ENCODE measurements at regions not wholly inside any gene's neighbourhood (a gene's known extent, or its start where the extent isn't known, plus 50 kb on each side); places are given as distances from the start of the nearest gene placed in this dataset.

DNA sequence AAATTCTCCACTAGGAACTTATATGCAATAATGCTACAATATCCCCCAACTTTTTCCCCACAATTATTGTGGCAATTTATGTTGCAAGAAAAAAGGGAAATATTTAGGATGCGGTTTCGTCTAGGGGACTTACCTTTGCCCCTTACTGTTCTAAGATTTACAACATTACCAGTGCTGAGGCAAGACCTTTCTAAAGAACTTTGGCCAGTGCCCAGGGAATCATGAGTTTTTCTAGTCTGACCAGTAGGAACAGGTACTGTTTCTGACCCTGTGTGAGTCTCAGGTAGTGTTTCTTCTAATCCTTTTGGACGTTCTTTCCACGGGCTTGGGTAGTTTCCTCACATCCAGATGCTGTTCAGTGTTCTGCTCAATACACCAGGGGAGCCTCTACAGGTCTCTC is 373.7 kb downstream of the HAPSTR1 start:
- intact Hi-C loops (cut with DNase I): no loop called here
- no peaks in the 10 kb centered on the region for H3K27me3 ChIP-seq
- H3K36me3 ChIP-seq: no peaks in the 10 kb centered on the region
- H3K4me3 ChIP-seq: no peak overlapping the region
- H3K9me3 ChIP-seq: no peaks in the 10 kb centered on the region
- no peaks in the 10 kb centered on the region for H3K4me1 ChIP-seq
- 44 to 73% methylated on average over 4 of the region's 4 CpGs for WGBS, 2 donors
- no peak for DNase-seq
- TF ChIP-seq, protein P1, sequence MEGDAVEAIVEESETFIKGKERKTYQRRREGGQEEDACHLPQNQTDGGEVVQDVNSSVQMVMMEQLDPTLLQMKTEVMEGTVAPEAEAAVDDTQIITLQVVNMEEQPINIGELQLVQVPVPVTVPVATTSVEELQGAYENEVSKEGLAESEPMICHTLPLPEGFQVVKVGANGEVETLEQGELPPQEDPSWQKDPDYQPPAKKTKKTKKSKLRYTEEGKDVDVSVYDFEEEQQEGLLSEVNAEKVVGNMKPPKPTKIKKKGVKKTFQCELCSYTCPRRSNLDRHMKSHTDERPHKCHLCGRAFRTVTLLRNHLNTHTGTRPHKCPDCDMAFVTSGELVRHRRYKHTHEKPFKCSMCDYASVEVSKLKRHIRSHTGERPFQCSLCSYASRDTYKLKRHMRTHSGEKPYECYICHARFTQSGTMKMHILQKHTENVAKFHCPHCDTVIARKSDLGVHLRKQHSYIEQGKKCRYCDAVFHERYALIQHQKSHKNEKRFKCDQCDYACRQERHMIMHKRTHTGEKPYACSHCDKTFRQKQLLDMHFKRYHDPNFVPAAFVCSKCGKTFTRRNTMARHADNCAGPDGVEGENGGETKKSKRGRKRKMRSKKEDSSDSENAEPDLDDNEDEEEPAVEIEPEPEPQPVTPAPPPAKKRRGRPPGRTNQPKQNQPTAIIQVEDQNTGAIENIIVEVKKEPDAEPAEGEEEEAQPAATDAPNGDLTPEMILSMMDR (IDR thresholded peaks at IDR 0.05): no peak
- TF ChIP-seq EP300 (IDR thresholded peaks at IDR 0.05): no peak
- TF ChIP-seq POLR2A (IDR thresholded peaks at IDR 0.05): no peak
- TF ChIP-seq POLR2AphosphoS5 (IDR thresholded peaks at IDR 0.05): no peak
- no peak overlapping the region for H3K27ac ChIP-seq

DNA sequence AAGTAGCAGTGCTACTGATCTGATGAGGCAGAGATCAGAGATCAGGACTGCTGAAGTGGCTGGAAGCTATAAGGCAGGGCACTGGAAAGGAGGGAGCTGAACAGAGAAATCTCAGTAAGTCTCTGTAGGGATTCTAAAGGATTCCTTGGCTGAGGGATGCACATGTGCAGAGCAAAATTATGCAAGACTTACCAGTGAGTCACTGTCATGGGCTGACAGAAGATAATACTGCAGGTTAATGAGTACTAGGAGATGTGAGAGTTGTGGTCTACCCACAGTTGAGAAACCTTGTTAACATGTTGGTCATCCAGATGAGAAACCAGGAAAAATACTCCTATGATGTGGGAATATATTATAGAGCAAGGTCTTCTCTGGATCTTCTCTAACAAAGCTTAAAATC is 378.1 kb downstream of the HAPSTR1 start:
- no peaks in the 10 kb centered on the region for H3K27me3 ChIP-seq
- intact Hi-C loops (cut with DNase I): no loop called here
- H3K4me1 ChIP-seq: no peaks in the 10 kb centered on the region
- no peaks in the 10 kb centered on the region for H3K9me3 ChIP-seq
- no peak for TF ChIP-seq EP300 (IDR thresholded peaks at IDR 0.05)
- TF ChIP-seq, protein P1 (IDR thresholded peaks at IDR 0.05): no peak
- no peak for TF ChIP-seq POLR2AphosphoS5 (IDR thresholded peaks at IDR 0.05)
- no peak for TF ChIP-seq POLR2A (IDR thresholded peaks at IDR 0.05)
- H3K27ac ChIP-seq: no peak overlapping the region
- no peaks in the 10 kb centered on the region for H3K36me3 ChIP-seq
- H3K4me3 ChIP-seq: no peak overlapping the region
- DNase-seq: no peak

DNA sequence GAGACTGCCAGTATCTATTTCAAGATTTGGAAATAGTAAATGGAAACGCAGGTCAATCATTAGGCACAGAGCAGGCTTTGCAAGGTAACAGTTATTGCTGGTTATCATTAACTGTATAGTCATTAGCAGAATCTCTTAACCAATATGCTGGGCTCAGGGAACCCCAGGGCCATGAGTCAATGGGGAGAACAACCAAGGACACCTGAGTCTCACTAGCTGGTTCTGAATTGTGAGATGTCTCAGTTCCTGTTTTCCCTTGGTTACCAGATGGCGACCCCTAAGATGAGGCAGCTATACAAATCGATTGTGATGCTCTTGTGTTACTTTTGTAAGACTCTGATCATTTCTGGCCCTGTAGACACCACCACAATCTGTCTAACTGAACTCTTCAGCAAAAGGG is 385.3 kb downstream of the HAPSTR1 start:
- WGBS, 2 donors: 88 to 93% methylated on average over 3 of the region's 3 CpGs
- H3K36me3 ChIP-seq: no peaks in the 10 kb centered on the region
- no peak for DNase-seq
- no peak overlapping the region for H3K27ac ChIP-seq
- no peak overlapping the region for H3K4me3 ChIP-seq
- intact Hi-C loops (cut with DNase I): no loop called here
- H3K9me3 ChIP-seq: no peaks in the 10 kb centered on the region
- no peaks in the 10 kb centered on the region for H3K27me3 ChIP-seq
- no peaks in the 10 kb centered on the region for H3K4me1 ChIP-seq
- TF ChIP-seq EP300 (IDR thresholded peaks at IDR 0.05) (no peak), POLR2A (IDR thresholded peaks at IDR 0.05) (no peak)
- TF ChIP-seq, protein P1 (IDR thresholded peaks at IDR 0.05): no peak

DNA sequence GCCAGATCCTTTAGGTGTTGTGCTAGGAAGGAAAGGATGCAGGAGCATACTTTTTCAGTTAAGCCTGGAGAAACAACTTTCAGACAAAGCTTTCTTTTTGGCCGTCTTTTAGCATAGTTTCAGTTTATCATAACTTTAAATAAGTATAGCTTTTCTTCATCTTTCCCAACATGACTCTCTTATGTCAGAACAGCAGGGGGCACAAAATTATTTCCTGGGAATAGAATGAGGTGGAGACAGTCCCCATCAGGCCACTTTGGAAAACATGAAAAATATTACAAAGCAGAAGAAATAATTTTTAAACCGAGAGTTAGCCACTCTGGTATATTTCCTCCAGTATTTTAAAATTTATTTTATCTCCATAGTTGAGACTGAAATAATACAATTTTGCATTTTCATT is 387.6 kb downstream of the HAPSTR1 start:
- no peak for DNase-seq
- TF ChIP-seq, protein P1 (IDR thresholded peaks at IDR 0.05): no peak
- no peak for TF ChIP-seq POLR2AphosphoS5 (IDR thresholded peaks at IDR 0.05)
- TF ChIP-seq EP300 (IDR thresholded peaks at IDR 0.05): no peak
- TF ChIP-seq POLR2A (IDR thresholded peaks at IDR 0.05): no peak
- 76 to 85% methylated on average over 2 of the region's 2 CpGs for WGBS, 2 donors
- Histone ChIP-seq H3K27me3 (no peaks in the 10 kb centered on the region), H3K4me3 (no peak overlapping the region), H3K27ac (no peak overlapping the region), H3K36me3 (no peaks in the 10 kb centered on the region), H3K9me3 (no peaks in the 10 kb centered on the region), H3K4me1 (no peaks in the 10 kb centered on the region)
- intact Hi-C loops (cut with DNase I): no loop called here

DNA sequence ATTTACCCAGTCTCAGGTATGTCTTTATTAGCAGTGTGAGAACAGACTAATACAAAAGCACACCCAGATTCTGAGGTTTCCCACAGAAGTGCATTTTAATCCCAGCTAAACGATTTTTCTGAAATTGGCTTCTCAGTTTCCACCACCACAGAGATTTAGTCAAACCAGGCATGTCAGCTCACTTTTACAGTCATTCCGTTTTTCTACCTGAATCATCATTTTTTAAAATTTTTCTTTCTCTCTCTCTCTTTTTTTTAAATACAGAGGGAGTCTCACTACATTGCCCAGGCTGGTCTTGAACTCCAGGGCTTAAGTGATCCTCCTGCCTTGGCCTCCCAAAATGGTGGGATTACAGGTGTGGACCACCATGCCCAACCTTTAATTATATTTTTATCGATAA is 389.1 kb downstream of the HAPSTR1 start:
- Histone ChIP-seq H3K9me3 (no peaks in the 10 kb centered on the region), H3K4me3 (no peak overlapping the region), H3K4me1 (peaks cover 0 to 4% (median 2%) of the 10 kb centered on the region in 4 donors), H3K27ac (no peak overlapping the region), H3K27me3 (no peaks in the 10 kb centered on the region), H3K36me3 (no peaks in the 10 kb centered on the region)
- no peak for DNase-seq
- 74 to 83% methylated on average over 3 of the region's 3 CpGs for WGBS, 2 donors
- TF ChIP-seq, protein P1 (IDR thresholded peaks at IDR 0.05): no peak
- TF ChIP-seq POLR2AphosphoS5 (IDR thresholded peaks at IDR 0.05) (no peak), POLR2A (IDR thresholded peaks at IDR 0.05) (no peak), EP300 (IDR thresholded peaks at IDR 0.05) (no peak)
- intact Hi-C loops (cut with DNase I): no loop called here

Measured in sigmoid colon (tissue), 6 donors.